GM21576 (cell line): ENCODE measurements at regions not wholly inside any gene's neighbourhood (a gene's known extent, or its start where the extent isn't known, plus 50 kb on each side); places are given as distances from the start of the nearest gene placed in this dataset.

ENCODE experiments used
- ATAC-seq: cut with Tn5 transposase; IDR thresholded peaks from one replicate; pipeline ENCODE4 v1.9.1; 2021; ENCODE audit warnings: mild to moderate bottlenecking, moderate library complexity; ENCODE audit not compliant: unreplicated experiment

DNA sequence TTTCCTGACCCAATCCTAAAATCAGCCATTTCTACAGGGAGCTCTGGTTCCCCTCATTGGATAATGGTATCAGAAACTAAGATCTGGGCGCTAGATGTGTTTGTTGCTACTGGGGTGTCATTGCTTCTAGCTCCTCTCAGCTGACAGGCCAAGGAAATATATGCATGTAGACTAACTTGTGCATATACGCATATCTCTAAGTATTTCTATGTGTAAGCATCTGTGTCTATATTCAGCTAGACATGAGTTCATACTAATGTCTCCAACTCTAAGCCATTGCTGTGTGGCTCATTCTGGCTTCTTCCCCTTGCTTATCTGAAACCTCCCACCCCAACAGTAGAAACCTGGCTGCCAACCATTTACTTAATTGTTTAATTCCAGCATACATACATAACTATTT, 130.3 kb upstream of the MAGI3 start:
- no peak for ATAC-seq

DNA sequence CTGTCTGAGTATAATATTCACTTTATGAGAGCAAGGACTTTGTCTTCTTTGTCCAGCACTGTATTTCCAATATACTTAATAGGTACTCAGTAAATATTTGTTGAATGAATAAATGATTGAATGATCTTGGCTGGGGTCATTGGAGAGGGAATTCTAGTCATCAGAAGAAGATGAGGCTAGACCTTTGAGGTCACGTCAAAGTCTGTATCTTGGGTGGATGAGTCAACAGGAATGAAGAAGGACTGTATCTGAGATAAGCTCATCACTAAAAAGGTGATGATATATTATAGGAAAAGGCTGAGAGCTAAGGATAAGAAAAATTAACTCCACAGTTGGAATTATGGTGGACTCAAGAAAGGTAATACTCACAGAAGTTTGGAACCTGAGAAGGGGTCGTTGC, 125.1 kb upstream of the MAGI3 start:
- ATAC-seq: no peak

DNA sequence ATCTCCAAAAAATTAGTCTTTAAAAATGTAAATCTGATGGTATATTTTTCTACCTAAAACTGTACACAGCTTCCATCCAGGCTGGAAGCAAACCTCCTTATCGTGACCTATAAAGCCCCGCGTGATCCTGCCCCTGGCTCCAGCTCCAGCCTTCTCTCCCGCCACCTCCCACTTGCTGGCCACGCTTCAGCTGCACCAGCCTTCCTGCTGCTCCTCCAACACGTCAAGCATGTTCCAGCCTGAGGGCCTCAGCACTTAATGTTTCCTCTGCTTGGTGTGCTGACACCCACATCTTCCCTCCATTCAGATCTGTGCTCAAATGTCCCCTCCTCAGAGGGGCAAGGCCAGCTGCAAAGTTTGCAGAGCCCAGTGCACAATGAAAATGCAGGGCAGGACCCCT, 123.5 kb upstream of the MAGI3 start:
- no peak for ATAC-seq

GRCh38 chr1:113269168-113269963, 120.9 kb upstream of the MAGI3 start:
- no peak for ATAC-seq

DNA sequence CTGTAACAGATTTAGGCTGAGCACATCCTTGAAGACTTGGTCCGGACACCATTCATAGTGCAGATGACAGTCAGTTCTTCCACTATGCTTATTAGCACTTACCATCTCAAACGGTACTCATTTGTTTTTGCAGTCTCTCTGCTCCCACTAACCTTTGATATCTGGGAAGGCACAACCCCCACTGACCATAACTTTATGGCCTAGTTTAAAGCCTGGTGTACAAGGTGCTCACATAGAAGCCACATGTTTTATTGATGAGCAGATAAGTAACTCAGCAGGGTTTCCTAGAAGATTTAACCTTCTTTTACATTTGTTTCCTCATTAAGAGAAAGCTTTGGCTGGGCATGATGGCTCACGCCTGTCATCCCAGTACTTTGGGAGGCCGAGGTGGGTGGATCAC, 119.3 kb upstream of the MAGI3 start:
- ATAC-seq: no peak

DNA sequence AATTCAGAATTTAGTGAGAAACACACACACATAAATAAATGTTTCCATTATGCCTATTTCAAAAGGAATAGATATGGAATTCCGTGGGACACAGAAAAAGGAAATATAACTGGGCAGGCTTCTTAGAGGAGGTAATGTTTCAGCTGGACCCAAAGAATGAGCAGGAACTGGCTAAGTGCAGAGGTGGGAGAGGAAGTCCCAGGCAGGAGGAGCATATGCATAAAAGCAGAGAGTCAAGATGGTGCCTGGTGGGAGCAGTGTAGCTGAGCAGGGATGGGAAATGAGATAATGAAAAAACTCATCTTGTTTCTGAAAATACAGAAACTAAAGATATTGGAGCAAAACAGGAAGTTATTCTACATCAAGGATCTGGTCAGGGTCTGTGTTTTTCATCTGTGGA, 115.2 kb upstream of the MAGI3 start:
- ATAC-seq: no peak

GRCh38 chr1:113275691-113276090, 114.6 kb upstream of the MAGI3 start:
- no peak for ATAC-seq

DNA sequence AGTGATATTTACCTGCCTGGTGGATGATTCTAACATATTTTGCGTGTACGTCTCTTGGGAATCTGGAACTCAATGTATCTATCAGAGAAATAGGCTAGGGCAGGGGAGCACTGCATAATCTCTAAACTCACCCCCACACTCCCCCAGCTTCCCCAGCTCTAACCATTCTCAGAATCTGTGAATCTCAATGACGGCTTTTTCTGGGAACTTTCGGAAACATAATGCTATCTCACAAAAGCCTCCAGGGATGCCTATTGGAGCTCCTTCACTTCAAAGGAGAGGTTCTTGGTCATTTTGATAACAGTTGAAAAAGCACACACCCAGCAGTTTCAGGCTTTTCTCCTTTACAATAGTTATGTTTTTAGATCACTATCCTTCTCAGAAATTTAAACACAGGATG, 113.8 kb upstream of the MAGI3 start:
- no peak for ATAC-seq

- no peak for ATAC-seq
Measured at GRCh38 chr1:113278371-113278770, 111.9 kb upstream of the MAGI3 start.

DNA sequence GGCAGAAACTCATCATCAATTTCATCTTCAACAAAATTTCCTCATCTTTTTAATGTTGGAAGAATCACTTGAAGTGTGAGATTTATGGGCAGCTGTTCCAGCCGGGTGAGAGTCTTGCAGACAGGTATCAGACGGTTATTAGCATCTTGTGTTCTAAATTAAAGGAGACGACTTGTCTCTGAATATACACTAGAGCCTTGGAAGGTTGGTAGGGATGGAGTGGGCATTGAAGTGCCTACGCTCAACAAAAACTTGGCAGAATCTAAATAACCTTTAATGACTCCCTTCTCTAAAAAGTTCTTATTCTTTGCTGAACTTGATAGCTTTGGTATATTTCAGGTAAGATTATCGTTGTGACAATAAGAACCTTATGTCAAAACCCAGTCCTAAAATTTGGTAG, 111.5 kb upstream of the MAGI3 start:
- no peak for ATAC-seq

GRCh38 chr1:113279776-113280391, 110.4 kb upstream of the MAGI3 start:
- no peak for ATAC-seq

GRCh38 chr1:113280581-113280980, 109.7 kb upstream of the MAGI3 start:
- ATAC-seq: no peak

GRCh38 chr1:113281550-113281949, 108.8 kb upstream of the MAGI3 start:
- ATAC-seq: no peak

DNA sequence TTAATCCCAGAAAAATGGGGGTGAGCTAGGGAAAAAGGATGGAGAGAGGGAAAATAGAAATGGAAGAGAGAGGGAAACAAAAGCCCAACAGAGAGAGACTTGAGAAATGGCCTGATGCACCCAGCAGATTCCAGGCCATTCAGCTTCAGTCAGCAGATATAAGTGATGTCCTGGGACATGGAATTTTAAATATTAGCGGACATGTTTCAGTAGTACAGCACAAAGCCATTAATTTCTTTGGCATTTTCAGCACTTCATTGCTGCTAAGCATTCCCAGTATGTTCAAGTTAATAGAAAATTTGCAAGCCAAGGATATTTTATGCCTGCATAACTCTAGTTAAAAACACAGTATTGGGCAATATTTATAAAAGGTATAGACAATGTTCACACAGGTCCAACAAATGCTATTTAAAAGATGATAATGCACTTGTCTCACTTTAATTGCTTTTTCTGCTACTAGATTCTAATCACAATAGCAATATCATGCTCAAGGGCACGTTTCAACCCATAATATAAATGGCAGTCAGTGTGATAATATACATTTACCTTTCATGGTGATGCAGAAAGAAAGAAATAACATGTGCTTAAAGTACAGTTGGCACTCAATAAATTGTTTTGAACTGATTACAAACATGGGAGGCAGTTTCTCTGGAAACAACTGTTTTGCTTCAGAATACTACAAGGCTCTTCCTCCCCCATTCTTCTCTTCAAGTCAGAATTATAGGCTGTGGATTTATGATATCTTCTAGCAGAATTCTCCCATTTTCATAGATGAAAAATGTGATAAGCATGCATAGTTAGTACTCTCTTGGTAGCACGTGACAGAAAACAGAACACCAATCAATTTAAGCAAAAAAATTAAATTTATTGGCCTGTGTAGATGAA, 108.1 kb upstream of the MAGI3 start:
- no peak for ATAC-seq

- ATAC-seq: no peak
Measured at GRCh38 chr1:113282893-113283285, 107.4 kb upstream of the MAGI3 start.

DNA sequence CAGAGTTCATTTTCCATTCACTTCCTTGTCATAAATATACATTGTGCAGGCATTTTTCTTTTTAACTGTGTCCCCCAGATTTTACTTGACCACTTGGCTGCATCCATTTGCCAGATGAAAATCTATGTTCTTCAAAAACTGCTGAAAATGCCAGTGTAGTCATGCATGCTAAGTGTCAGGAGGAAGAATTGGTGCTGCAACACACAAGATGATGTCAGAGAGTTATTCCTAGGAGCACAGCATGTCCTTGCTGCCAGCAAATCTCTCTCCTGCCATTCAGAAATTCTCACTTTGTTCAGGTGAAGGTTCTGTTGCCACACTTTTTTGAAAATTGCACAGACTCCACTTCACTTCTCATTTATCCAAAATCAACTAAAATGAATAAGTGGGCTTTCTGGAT, 106.4 kb upstream of the MAGI3 start:
- ATAC-seq: no peak

- ATAC-seq: no peak
Measured at GRCh38 chr1:113286156-113286555, 104.2 kb upstream of the MAGI3 start.

DNA sequence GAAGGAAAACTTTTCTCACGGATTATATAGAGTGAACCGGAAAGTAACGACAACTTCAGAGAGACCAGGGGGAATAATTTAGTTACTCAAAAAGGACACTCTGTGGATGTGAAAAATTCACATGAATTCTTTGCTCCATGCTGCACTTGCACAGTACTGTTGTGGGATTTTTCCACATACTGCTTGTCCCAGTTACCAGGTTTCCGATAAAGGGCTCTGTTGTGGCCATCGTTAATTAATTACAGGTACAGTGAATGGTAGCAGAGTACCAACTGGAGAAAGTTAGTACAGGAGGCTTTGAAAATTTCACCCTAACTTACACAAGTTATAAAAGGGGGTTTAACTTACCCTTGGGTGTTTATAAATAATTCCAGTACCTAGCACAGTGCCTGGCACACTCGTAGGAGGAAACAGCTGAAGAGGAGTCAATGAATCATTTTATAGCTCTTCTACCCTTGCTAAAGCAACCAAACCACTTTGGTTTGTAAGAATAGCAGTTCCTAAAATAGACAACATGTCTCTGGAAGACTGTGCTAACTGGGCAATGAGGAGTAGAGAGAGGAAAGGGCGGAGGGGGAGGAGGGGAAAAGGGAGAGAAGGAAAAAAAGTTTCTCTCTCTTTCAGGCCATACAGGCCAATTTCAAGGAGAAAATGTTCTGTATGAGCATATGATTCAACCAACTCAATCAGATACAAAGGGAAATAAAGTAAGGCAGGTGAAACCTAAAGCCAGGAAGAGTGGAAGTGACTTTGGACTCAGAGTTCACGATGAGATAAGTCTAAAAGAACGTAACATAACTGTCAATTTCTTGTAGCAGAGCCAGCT, 98.3 kb upstream of the MAGI3 start:
- no peak for ATAC-seq

- ATAC-seq: no peak
Measured at GRCh38 chr1:113292603-113293255, 97.6 kb upstream of the MAGI3 start.

GRCh38 chr1:113293256-113293626, 97.1 kb upstream of the MAGI3 start:
- no peak for ATAC-seq
